TTC549 (cell line): ENCODE measurements at regions not wholly inside any gene's neighbourhood (a gene's known extent, or its start where the extent isn't known, plus 50 kb on each side); places are given as distances from the start of the nearest gene placed in this dataset.
"Not testable (repeated sequence)": the region's sequence is repeated elsewhere in the genome, so short reads cannot be mapped to it uniquely, and the experiment has no call there.

Experiments used
- FAIRE-seq: peaks from 2 replicates; lab custom pipeline; 2012; peaks lifted over from hg19 to GRCh38; lab: Jason Lieb, UNC

- FAIRE-seq, result not testable (repeated sequence)
These were observed 182.6 kb downstream of the NPIPA7 start for GRCh38 chr16:16561532-16561931.

GRCh38 chr16:16563962-16564361 lies 185.0 kb downstream of the NPIPA7 start:
- FAIRE-seq, result not testable (repeated sequence)

- not testable (repeated sequence) for FAIRE-seq
These were observed 186.4 kb downstream of the NPIPA7 start for GRCh38 chr16:16565326-16565725.

GRCh38 chr16:16570055-16570454 lies 191.1 kb downstream of the NPIPA7 start:
- FAIRE-seq, result not testable (repeated sequence)

GRCh38 chr16:16570874-16571273 lies 191.9 kb downstream of the NPIPA7 start:
- not testable (repeated sequence) for FAIRE-seq

- not testable (repeated sequence) for FAIRE-seq
These were observed 193.3 kb downstream of the NPIPA7 start for GRCh38 chr16:16572130-16572774.

- FAIRE-seq, result not testable (repeated sequence)
These were observed 198.1 kb downstream of the NPIPA7 start for GRCh38 chr16:16577062-16577461.

- FAIRE-seq, result no peak
These were observed 199.8 kb downstream of the NPIPA7 start for GRCh38 chr16:16578701-16579100.

- FAIRE-seq, result not testable (repeated sequence)
These were observed 204.0 kb downstream of the NPIPA7 start for GRCh38 chr16:16582916-16583315.

- FAIRE-seq, result not testable (repeated sequence)
These were observed 207.2 kb downstream of the NPIPA7 start for GRCh38 chr16:16586073-16586651.

- not testable (repeated sequence) for FAIRE-seq
These were observed 208.0 kb downstream of the NPIPA7 start for GRCh38 chr16:16586969-16587368.

GRCh38 chr16:16588436-16588835 lies 209.5 kb downstream of the NPIPA7 start:
- not testable (repeated sequence) for FAIRE-seq

- FAIRE-seq, result not testable (repeated sequence)
These were observed 211.8 kb downstream of the NPIPA7 start for GRCh38 chr16:16590654-16591318.

GRCh38 chr16:16593156-16593863 lies 214.4 kb downstream of the NPIPA7 start:
- FAIRE-seq, result not testable (repeated sequence)

GRCh38 chr16:16595029-16595718 lies 216.2 kb downstream of the NPIPA7 start:
- FAIRE-seq, result not testable (repeated sequence)

- not testable (repeated sequence) for FAIRE-seq
These were observed 222.3 kb downstream of the NPIPA7 start for GRCh38 chr16:16601239-16601638.

GRCh38 chr16:16607401-16608082 lies 228.6 kb downstream of the NPIPA7 start:
- FAIRE-seq, result not testable (repeated sequence)

- FAIRE-seq, result not testable (repeated sequence)
These were observed 230.7 kb downstream of the NPIPA7 start for GRCh38 chr16:16609627-16610026.

- not testable (repeated sequence) for FAIRE-seq
These were observed 231.5 kb downstream of the NPIPA7 start for GRCh38 chr16:16610389-16610967.

GRCh38 chr16:16613212-16613611 lies 234.3 kb downstream of the NPIPA7 start:
- FAIRE-seq, result not testable (repeated sequence)

GRCh38 chr16:16614484-16614883 lies 235.5 kb downstream of the NPIPA7 start:
- not testable (repeated sequence) for FAIRE-seq
